HG02970 (cell line): ENCODE measurements at regions not wholly inside any gene's neighbourhood (a gene's known extent, or its start where the extent isn't known, plus 50 kb on each side); places are given as distances from the start of the nearest gene placed in this dataset.

Experiments used
- ATAC-seq: cut with Tn5 transposase; IDR thresholded peaks from one replicate; pipeline ENCODE4 v1.9.1; 2021; ENCODE audit warnings: mild to moderate bottlenecking, moderate library complexity, moderate number of reproducible peaks; ENCODE audit not compliant: unreplicated experiment, low FRiP score

DNA sequence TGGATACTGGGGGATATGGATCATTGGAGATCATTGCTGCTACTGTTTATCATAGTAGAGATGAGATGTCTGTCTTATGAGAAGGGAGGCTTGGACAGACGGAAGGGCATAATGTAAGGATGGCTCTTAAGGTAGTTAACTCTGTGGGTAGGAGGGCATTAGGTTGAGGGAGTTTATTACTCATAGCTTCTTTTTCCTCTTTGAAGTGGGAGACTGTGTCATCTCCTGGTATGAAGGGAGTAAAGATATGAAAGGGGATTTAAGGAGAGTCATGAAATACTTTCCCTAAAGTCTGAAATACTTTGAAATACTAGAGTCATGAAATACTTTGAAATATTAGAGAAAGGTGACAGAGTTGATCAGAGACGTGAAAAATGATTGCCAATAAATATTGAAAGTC lies 255.5 kb upstream of the PITX2 start:
- no peak for ATAC-seq

DNA sequence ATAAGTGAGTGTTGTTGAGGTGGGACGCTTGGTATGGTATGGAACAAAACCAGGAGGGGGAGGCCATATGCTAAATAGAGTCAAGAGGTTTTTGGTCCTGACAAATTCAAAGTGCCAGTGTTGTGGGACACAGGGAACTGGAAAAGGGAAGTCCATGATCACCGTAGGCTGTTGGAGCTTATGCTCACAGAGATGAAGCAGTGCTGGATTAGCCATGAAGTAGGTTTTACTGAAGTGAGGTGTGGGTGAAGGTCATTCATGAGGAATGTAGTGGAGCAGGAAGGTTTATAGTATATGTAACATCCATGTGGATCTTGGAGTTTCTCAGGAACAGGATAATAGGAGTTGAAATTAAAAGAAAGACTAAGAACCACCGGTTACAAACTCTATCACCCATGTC lies 256.1 kb upstream of the PITX2 start:
- no peak for ATAC-seq

DNA sequence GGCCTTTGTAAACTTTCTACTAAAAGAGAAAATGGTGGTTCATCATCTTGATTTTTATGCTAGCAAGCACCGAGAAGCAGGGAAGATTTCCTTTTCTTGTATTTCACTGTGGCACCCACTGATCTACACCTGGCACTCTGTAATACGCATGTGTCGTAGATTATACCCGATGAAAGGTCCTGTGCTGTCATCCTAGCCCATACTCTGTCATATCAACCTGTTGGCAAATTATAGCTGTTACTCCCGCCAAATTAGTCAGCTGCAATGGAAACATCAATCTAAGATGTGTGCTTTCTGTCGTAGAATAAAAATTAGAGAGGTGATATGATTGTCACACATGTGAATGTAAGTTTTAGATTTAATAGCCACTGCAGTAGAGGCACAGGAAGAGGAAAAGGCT lies 263.4 kb upstream of the PITX2 start:
- ATAC-seq = no peak

DNA sequence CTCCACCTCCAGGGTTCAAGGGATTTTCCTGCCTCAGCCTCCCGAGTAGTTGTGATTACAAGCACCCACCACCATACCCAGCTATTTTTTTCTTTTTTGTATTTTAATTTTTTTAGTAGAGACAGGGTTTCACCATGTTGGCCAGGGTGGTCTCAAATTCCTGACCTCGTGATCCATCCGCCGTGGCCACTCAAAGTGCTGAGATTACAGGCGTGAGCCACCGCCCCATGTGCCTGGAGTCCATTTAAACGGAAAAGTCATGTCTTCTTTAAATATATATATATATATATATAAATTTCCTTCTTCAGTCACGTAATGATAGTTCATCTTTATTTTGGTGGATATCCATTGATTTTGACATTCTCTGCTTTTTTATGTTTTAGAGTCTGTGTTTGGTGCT lies 264.0 kb upstream of the PITX2 start:
- ATAC-seq = no peak

DNA sequence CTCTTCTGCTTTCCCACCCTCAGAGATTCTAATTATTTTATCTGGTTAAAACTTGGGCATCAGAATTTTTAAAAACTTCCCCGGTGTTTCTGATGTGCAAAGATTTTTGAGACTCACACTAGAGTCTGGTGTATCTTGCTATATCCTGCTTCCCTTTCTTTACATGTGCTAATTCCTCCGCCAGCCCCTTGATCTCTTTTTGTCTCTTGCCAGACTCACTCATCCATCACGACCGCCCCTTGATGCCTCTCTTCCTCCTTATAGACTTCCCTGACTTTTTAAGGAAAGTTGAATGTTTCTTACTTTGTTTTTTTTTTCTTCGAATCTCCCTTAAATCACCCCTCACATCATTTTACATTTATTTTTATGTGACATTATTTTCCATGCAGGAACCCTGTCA lies 274.9 kb upstream of the PITX2 start:
- no peak for ATAC-seq

DNA sequence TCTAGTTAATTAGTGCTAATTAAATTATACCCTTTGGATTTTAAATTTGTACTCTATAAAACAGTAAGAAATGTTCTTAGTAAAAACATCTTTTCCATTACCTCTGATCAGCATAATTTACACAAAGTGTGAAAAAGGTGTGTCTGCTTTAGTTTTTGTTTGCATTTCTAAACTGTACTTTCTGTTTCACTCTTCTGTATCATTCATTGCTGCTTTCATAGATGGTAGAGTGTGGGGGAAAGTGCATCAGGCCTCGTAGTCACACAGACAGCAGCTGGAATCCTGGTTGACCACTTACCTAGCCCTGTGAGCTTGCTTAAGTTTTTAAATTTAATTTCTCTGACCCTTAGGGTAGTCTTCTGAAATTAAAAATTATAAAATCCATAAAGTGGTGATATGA lies 275.4 kb upstream of the PITX2 start:
- no peak for ATAC-seq

DNA sequence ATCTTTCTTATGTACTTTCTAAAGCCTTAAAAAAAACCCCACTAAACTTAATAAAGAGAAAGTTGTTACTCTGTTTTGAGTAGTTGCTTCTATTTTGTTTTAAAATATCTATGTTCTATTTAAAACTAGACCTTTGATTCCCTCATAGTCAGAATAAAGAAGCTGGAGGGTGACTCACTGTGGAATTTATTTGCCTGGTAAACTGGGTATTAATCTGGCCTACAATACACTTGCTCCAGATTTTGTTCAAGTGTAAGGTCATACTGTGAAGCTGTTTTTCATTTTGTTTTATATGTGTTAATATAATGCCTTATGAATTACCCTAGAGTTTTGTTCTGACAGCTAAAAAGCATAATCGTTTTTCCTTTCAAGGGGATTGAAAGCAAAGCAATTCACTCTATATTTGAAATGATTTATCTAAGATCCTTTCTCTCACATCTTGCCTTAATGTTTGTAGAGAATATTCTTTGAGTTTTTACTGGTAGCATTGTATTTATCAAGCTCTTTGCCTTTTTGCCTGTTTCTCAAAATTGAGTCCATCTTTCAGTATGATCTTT lies 277.4 kb upstream of the PITX2 start:
- no peak for ATAC-seq

DNA sequence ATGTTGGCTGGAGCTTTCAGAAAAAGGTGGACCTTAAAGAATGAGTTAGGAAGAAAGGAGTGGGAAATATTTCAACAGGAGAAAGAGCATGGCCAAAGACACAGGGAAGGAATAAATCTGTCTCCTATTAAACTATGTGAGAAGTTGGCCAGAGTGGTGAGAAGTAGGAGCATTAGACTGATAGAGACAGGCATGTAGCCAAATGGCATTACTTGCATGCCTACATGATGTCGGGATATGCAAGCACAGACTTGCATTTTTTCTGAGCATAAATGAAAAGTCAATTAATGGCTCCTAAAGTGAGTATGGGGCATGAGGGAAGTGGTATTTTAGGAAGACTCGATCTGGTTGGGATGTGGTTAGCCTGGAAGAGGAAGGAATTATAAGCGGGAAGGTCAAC lies 279.6 kb upstream of the PITX2 start:
- ATAC-seq = no peak

DNA sequence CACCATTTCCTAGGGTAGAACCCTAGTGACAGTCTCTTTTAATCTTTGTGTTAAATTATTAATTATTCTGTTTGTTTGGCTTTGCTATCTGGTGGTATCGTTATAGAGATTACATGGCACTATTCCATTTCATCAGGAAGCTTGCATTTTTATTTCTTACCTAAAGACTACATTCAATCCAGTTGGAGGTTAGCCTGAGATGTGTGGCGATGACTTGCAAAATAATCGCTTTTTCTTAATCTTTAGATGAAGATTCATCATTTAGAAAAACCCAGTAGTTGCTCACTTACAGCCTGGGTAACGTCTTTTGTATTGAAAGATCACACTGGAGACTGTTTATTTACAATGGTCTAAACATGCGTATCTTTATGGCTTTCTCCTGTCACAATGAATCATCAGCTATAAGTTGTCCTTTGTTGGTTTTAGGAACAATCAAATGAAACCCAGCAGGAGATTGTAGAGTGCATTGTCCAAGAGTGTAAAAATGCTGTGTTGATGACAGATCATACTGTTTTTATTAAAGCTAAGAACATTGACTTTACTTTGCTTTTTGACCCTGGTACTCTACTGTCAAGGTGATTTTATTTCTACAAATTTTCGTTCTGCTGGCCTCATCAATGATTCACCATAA lies 281.7 kb upstream of the PITX2 start:
- ATAC-seq = no peak

DNA sequence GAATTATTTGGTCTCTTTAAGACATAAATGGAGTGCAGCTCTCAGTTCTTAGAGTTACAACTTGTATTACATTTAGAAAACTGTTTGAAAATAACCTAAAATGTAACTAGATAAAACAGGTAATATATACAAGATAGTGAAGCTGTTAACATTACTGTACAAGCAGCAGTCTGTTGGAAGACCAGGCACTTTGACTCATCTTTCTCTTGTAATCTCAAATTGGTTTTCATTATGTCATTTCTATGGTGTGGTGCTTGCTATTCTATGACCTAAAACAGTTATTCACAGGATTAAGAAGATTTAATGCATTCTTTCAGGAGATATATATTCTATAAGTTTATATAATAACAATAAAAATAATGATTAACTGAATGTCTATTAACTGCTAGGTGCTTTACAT lies 282.5 kb upstream of the PITX2 start:
- ATAC-seq = no peak

DNA sequence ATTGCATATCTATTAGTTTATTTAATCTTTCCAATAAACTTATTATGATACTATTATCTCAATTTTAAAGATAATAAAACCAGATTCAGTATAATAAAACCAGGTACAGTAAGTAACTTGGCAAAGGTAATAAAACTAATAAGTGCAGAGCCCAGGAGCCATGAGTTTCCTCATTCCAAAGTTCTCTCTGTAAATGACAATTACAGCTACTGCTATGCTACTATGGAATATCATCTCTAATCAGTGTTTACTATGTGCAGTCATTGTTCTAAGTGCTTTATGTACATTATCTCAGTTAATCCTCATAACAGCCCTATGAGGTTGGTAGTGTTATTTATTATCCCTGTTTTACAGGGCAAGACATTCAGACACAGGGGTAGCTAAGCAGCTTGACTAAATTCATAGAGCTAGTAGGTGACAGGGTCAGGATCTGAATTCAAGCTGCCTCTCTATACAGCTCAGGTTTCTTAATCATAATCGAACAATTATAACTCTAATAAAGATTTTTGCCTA lies 285.0 kb upstream of the PITX2 start:
- no peak for ATAC-seq

DNA sequence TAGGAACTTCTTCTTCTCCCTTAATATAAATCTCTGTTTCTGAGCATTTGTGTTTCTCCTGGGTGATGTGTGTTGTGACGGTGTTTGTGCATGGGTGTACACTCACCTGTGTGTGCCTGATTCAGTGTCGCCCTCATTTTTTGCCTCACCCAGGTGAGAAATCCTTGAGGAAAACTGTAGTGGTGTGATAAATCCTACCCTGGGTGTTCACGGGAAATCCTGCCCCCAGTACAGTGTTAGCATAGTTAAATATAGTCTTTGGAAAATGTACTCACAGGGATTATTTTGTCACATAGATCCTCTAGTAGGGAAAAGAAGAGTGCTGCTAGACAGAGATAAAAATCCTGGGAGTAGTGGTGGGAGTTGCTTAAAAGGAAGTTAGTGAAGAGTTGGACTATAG lies 291.9 kb upstream of the PITX2 start:
- ATAC-seq = no peak

DNA sequence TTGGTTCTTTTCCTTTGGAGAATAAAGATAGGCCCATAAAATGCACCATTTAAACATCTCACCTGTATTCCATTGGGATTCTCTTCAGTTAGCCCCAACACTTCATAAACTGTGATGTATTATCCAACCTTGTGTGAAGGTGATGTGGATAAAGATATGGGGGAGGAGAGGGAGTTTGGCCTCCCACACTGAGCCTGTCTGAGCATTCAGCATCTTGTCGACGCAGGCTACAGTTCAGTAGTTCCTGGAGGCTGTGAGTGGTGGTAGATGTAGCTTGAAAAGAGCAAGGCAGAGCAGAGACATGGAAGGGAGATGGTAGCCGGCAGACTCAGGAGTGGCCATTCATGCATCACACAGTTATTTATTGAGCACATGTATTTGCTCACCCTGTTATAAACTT lies 292.4 kb upstream of the PITX2 start:
- ATAC-seq = no peak

DNA sequence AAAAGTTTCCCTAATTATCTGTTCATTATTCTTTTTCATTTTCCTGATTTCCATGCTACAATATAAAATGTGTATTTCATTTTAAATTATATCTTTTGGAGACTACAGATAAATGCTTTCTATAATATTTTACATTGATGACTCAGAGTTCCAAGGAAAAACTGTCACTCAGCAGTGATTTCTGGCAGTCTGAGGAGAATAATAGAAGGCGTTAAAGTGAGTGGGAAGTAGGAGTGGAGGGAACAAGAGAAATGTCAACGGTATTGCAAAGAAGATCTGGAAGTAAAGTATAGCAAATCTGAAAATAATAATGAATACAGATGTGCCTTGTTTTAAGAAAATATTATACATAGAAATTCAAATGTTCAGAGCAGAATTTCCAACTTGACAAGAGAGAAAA lies 293.6 kb upstream of the PITX2 start:
- no peak for ATAC-seq

DNA sequence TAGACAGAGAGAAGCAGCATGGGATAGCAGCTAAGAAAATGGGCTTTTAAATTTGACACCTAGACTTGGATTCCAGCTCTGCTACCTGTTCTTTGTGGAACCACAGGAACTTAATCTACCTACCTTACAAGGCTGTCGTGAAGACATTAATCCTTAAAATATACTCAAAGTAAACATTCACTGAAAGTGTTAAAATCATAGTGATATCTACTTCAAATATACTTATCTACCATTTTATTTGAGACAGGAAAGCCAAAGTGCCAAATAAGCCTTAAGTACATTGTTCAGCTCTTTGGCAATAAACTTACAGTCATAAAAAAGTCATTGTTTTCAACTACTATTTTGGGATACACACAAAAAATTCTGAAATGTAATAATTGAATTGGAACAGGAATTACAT lies 295.0 kb upstream of the PITX2 start:
- no peak for ATAC-seq

DNA sequence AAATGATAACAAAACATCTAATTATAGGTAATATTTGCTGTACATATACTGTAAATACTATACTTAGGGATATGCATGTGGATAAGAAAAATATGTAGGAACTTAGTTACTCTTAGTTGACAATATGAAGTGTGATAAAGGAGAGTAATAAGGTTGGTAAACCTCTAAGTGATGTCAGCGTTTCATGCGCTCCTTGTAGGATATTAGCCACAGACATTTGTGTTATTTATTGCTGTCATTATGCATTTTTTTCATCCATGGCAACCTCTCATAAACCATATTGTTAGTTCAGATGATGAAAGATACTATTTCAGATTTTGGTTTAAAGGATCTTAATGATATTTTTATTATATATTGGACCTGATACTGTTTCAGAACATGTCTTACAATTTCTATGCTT lies 298.1 kb upstream of the PITX2 start:
- no peak for ATAC-seq

DNA sequence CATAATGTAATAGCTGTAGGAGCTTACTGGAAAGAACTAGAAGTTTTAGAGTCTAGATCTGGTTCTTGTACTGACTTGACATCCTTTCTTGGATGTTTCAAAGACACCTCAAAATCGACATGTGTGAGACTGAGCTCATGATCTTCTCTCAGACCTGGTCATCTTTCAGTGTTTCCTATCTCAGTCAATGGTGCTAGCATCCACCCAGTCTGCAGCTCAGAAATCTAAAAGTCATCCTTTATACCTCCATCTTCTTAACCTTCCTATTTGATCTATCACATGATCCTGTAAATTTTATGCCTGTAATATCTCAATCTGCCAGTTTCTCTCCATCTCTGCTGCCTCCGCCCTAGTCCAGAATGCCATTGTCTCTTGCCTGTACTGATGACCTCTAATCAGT lies 301.9 kb upstream of the PITX2 start:
- no peak for ATAC-seq

DNA sequence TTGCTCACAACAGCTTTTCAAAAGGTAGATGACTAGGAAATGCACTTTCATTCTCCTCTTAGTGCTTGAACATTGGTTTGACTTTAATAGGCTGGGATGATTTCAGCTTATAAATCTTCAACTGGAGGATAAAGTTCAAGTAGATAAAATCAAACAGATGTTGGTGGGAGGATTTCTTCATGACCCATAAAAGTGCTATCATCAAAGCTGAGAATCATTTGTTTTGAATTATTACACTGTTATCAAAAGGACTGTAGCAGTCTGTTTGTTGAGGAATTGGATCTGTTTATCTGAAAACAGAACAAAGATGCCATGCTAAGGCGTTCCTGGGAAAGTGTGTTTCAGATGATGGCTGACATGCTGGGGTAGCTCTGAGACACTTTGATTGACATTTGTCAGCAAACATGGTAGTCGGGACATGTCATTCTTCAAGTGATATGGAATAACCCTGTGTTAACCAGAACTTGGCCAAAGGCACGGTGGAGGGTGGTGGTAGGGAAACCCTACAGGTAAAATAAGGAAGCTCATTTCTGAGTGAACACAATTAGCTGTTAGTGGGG lies 304.0 kb upstream of the PITX2 start:
- no peak for ATAC-seq

DNA sequence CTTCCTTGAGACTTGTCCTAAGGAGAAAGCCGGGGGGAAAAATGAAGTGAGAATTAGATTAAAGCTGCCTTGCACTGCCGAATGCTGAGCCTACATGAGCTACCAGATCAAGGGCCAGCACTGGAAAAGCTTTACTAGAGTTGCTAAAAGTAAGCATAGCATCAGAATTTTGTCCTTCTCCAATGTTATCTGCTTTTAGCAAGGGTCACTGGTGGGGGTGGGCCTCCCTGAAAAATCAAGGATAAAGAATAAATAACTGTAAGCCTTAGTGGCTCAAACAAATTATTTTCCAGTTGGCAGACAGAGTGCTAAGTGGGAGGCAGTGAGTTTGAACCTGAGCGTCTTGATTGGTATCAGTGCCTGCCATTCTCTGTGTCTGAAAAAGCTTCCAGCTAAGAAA lies 310.5 kb upstream of the PITX2 start:
- ATAC-seq = no peak

DNA sequence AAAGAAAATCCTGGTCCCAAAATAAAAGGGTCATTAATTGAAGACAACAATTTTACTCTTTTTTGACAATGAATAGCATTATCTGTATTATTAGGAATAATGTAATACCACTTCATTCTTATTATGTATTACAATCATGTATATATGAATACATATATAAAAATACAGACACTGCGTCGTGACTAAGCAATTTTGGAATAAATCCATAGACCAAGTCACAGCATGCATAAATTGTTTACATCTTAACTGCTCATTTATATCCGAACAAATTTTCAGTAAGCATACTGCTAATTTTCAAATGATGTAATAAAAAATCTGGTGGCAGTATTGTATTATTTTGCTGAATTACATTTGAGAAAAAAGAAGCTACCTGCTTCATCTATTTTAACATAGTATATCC lies 321.6 kb upstream of the PITX2 start:
- ATAC-seq = no peak

DNA sequence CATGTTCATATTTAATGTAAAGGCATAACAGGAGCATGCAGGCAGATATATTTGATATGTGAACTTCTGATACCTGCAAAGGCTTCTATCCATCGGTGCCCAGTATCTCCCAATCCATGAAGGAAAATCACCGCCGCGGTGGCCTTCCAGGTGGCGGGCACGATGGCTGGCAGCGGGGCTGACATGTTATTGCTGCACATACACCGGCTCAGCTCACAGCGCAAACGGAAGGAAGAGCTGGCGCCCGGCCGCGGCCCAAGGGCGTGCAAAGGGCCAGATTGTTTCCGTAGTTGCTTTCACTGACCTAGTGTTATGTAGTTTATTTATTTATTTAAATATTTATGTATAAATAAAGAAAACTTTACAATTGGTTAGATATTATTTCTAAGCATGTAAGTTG lies 322.7 kb upstream of the PITX2 start:
- ATAC-seq = no peak

DNA sequence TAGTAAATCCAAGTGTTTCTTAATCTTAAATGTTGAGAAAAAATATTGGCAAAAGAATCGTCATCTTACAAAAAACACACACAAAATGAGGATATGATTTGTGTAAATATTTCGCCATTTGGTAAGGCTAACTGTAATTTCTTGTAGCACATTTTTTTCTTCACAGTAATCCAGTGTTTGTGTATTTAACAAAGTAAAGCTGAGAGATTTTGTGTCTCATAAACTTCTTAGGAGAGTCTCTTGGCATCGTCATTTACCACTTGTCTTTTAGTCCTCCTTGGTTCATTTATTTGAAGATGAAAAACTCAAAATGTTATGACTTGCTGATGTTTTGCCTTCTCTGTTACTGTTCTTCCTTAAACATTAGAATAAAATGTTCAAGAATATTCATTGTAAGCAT lies 326.7 kb upstream of the PITX2 start:
- no peak for ATAC-seq
